Activated CD4-positive, CD25-positive, alpha-beta regulatory T cell (primary cell): ENCODE measurements at regions not wholly inside any gene's neighbourhood (a gene's known extent, or its start where the extent isn't known, plus 50 kb on each side); places are given as distances from the start of the nearest gene placed in this dataset.

Source experiments
- DNase-seq, 4 experiments: peaks; one replicate each; lab custom pipeline; 2025; lab: John Stamatoyannopoulos, UW

DNA sequence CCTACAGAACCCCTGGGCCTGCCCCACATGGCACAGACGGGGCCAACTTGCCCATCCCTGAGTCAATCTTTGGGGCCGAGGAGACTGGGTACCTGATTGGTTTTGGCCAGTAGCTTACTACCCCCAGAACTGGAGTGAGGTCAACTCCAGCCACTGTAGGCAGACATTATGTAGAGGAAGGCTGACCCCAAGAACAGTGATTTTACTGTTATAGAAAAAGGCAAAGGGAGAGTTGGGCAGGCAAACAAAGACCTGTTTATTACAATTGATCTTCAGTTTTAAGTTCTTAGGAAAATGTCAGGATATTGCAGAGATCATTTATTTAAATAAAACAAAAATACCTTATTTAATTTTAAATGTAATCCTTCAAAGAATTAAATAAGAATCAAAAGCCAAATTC, 653.8 kb downstream of the NPHP4 start:
- DNase-seq, result no peak

GRCh38 chr1:5333291-5333690, 658.9 kb downstream of the NPHP4 start:
- no peak for DNase-seq

DNA sequence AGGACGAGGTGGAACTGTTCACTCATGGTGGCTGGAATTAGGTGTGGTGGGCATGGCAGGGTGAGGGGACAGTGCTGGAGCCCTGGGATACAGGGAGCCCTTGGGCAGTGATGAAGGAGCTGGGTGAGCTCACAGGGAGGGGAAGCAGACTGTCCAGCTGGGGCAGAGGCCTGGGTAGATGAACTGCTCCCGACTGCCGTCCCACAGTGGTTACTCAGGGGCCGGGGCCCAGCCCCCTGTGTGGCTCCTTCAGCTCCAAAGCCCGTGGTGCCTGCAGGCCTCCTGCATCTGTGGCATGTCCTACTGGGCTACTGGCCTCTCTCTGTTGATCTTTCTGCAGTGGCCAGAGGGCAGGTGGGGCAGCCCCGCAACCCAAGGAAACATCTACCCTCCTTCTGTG, 661.1 kb downstream of the NPHP4 start:
- DNase-seq, result no peak

- DNase-seq, result no peak
Observed at GRCh38 chr1:5329068-5329739, 663.0 kb downstream of the NPHP4 start.

DNA sequence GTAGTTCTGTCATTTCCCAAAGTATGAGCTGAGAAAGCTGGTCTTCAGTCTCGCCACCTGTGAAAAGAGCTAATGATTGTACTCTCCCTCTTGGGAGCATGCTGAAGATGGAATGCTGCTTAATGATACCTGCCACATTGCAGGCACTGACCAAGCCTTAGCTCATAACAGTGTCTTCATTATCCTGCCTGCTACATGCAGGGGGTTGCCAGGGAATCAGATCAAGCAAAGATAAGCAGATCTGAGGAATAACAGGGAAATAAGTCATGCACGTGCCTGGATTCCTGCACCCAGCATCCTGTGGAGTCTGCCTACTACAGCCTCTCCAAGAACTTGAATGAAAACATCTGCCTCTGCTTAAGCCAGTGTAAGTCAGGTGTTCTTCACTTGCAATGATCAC, 667.3 kb downstream of the NPHP4 start:
- DNase-seq, result no peak

GRCh38 chr1:5318143-5318816, 663.9 kb downstream of the AJAP1 start:
- no peak for DNase-seq

DNA sequence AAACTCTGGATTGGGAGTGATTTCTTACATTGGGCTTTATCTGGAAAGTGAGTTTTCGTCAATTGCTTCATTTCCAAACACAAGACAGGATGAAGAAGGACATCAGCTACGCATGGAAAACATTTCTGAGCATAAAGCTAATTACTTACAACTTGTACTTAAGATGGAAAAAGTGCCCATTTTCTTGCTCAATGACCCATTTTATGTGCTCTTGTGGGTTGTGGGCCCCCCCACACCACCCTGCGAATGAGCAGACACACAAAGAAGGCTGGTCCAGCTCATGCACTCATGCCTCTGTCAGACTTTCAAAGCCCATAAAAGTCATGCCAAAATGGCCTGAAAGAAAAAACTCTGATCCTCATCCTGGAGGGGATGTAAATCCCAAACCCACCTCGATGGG, 663.0 kb downstream of the AJAP1 start:
- no peak for DNase-seq

DNA sequence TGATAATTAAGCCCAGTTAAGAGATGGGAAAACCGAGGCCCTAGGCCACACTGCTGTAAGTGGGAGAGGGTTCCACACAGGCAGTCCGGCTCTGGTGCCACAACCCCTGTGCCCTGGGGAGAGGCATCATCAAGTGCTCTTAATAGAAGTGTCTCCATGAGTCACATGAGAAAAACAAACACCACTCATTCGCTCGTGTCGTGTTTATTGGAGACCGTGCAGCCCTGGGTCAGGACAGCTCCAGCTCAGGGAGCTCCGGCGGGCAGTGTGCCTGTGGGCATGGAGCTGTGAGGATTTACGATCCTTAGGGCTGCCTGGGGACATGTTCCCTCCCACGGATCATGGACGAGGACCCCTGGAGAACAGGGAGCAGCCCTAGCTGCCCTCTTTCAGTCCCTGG, 658.5 kb downstream of the AJAP1 start:
- no peak for DNase-seq

DNA sequence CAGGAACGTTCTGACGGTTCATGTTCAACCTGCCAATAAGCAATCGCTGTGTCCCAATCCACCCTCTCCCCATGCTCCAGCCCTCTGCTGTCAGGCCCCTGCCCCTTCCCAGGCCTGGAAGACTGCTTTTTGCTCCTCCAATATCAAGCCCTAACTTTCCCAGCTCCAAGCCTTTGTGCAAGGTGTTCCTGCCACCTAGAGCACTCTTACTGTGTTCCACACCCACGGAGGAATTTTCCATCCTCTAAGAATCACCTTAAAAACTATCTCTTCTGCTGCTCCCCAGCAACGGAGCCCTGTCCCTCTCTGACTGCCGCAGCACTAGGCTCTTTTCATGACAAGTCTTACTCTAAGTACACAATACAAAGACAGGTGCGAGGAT, 657.9 kb downstream of the AJAP1 start:
- DNase-seq, result no peak

DNA sequence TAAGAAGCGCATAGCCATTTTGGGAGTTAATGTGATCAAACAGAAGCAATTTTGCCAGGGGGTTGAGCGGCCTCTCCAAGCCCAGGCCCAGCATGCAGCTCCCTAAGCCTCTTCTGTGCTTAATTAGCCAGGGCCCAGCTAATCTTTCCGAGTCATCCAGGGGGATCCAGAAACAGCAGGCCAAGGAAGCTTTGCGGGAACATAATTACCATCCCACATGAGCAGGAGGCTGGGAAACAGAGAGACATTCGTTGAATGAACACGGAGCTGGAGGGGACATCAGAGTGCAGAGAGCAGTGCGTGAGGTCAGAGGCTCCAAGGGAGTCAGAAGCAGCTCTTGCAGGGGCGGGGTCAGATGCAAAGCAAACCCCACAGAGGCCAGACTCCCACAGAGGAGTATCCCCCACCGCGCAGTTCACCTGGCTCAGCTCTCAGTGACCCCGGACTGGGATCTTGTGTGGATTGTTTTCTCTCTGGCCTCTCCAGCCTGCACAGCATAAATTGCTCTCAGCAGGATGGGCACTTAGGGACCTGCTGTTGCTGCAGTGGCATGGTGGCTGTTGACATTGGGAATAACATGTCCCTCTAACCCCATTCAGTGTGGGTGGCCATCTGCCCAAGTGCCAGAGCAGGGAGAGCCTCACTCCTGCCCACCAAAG, 657.4 kb downstream of the AJAP1 start:
- DNase-seq, result no peak

GRCh38 chr1:5311147-5311546, 656.7 kb downstream of the AJAP1 start:
- no peak for DNase-seq

GRCh38 chr1:5308249-5308648, 653.8 kb downstream of the AJAP1 start:
- no peak for DNase-seq

- no peak for DNase-seq
Observed at GRCh38 chr1:5304702-5305101, 650.3 kb downstream of the AJAP1 start.

DNA sequence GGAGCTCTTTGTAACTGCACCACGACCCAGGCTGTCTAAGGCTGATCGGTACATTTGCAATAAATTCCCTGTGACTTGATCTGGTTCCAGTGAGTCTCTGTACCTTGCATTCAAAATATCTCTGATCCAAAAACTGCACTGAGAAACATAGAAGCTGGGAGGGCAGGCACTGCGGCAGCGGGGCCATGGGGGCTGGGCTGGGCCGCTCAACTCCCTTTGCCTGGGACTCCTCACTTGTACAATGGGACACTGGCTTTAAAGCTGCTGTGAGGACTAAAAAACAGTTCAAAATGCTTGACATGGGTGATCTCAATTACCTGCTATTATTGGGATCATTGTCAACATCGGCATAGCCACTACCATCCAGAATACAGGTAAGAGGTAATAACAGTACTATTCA, 644.0 kb downstream of the AJAP1 start:
- no peak for DNase-seq

DNA sequence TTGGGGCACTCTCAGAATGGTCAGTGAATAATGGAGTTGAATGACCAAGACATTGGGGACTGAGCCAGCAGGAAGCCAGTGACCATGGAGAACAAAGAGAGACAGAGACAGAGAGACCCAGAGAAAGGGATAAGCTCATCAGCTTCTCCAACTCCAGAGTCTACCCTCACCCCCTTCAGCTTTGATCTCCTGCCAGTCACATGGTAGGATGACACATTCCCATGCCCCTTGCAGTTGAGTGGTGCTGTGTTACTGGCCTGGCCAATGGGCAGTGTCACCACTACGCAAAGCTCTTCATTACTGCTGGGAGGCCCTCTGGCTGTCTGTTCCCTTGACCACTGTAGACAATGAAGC, 643.5 kb downstream of the AJAP1 start:
- DNase-seq, result no peak

DNA sequence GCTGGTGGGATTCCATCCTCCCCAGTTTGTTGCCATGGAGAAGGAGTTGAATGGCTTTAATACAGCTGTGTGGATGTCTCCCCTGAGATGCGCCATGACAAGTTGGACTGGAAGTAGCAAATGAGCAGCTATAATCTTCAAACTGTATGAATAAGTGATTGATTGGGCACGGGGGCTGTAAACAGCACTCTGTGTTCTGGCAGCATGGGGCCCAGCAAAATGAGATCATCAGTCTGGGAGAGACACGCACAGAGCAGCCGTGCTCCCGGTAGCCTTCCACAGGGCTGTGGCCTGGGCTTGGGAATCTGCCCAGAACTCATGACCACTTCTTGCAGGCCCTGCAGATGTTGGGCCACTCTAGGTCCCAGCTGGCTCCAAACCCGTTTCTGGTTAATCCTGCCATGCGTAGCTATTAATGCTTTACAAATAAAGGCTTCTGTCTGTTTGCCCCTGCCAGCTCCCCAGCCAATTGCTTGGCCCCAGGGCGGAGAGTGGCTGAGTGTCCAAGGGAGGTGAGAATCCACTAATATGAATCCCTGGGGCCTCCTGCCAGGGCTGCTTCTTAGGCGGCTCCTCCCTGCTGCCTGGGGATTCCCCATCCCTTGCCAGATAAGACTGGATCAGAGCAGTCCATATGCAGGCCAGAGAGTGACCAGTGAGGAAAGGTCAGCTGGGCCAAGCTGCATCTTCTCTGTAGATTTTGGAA, 642.9 kb downstream of the AJAP1 start:
- no peak for DNase-seq

- no peak for DNase-seq
Observed at GRCh38 chr1:5296557-5297179, 642.3 kb downstream of the AJAP1 start.

GRCh38 chr1:5296095-5296494, 641.7 kb downstream of the AJAP1 start:
- no peak for DNase-seq

DNA sequence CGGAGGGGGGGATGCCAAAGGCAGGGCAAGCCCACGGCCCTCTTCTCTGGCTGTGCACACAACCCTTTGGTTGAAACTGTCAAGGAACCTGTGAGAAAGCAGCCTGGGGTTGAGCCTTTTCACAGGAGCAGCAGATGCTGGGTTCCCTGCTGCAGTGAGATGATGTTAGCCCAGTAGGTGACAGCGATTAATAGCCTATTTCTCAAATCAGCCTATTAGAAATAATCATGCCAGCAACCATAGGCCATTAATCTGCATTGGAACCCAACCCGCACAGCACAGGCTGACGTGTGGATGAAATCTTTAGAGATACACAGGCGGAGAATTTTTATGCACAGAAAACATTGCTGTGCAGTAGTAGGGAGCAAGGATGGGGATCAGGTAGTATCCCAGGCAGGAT, 637.5 kb downstream of the AJAP1 start:
- DNase-seq, result no peak

DNA sequence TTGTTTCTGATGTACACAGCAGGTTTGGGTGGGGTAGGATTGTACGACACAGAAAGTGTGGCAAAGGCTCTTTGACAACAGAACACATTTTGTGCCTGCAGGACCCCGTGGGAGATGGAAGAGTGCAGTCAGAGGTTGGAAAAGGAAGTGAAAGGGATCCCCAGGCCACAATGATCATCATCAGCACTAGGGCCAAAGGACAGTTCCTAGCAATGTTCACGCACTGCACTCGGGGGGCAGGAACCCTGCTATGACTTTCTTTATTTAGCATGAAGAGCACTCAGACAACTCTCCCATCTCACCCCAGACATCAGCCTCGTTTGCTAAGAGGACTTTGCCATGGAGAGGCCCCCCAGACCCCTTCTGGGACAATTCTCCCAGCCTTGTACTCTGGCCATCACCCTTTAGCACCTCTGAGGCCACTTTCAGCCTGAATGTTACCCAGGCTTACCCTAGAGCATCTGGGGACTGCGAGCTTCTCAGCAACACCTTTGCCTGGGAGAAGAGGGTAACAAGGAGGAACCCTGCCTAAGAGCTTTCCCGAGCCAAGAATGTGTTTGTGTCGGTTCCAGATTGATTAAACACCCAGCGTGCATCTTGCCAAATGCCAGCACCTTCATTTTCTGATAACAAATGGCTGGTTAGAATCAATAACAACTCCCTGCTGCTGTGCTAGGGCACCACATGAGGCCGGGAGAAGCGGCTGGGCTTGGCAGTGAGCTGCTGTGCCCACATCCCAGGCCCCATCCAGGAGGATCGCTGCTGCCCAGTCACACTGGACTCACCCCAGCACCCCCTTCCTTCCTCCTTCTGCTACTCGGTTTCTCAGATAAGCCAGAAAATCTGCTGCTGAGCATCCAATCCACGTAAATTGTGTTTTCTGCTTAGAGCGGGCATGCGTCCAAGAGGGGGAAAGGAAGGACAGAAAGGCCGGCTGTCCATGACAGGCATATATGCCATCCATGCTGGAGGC, 633.1 kb downstream of the AJAP1 start:
- no peak for DNase-seq

DNA sequence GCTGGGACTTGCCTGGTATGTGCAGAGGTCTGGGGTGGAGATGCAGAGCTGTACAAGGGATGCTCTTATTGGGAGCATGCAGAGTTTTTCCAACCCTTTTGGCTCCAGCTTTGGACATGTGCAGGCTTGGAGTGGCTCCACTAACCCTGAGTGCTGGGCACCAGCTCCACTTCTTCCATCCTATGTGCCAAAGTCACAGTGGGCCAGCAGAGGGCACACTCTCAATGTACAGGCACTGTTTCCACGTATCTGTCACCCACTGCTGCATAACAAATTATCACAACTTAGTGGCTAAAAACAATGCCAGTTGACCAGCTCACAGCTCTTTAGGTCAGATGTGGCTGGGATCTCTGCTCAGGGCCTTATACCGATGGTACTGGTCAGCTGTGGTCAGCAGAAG, 631.8 kb downstream of the AJAP1 start:
- DNase-seq, result peak in 1 of 4 experiments; percentile 4
